Common myeloid progenitor, CD34-positive (primary cell): ENCODE measurements at regions not wholly inside any gene's neighbourhood (a gene's known extent, or its start where the extent isn't known, plus 50 kb on each side); places are given as distances from the start of the nearest gene placed in this dataset.

Experiments used
- CTCF ChIA-PET: fragments of 350-600 bp; sonication (Branson Sonifier 250); formaldehyde crosslinking; loops from one replicate; lab custom pipeline; 2021; ENCODE audit warnings: antibody characterized with exemption; lab: Charles Lee
- POLR2A ChIA-PET: fragments of 350-600 bp; sonication (Branson Sonifier 250); formaldehyde crosslinking; loops from one replicate; lab custom pipeline; 2021; ENCODE audit warnings: antibody characterized with exemption; lab: Charles Lee
- DNase-seq, 3 donors: peaks; one replicate each; pipeline versions ENCODE4 v3.0.0 to v3.0.0-alpha.2; 2013
- H3K27ac ChIP-seq, 2 experiments: 1 replicate in 1 of 2; 2 replicates in 1 of 2; pipeline ENCODE4 v1.7.0; 2013; ENCODE audit warnings: inconsistent platforms in 2 of 2, low read length in 2 of 2, mild to moderate bottlenecking in 2 of 2, low read depth in 1 of 2, moderate library complexity in 1 of 2; ENCODE audit not compliant: severe bottlenecking in 2 of 2, insufficient read depth in 1 of 2, poor library complexity in 1 of 2
- H3K27me3 ChIP-seq, 5 experiments: replicated peaks in 2 of 5; 1 replicate in 3 of 5; 2 replicates in 2 of 5; pipeline versions ENCODE4 v1.6.1 to v1.7.0; 2013; ENCODE audit warnings: low read length in 4 of 5, mild to moderate bottlenecking in 2 of 5, moderate library complexity in 2 of 5, inconsistent platforms in 1 of 5; ENCODE audit not compliant: insufficient read depth in 5 of 5, control insufficient read depth in 4 of 5
- H3K36me3 ChIP-seq, 4 experiments: 1 replicate in 2 of 4; 2 replicates in 2 of 4; pipeline versions ENCODE4 v1.6.1 to v1.7.0; 2013; ENCODE audit warnings: low read length in 3 of 4, control low read depth in 1 of 4, mild to moderate bottlenecking in 1 of 4; ENCODE audit not compliant: control insufficient read depth in 4 of 4, insufficient read depth in 4 of 4
- H3K4me1 ChIP-seq, 4 experiments: 1 replicate in 3 of 4; 2 replicates in 1 of 4; pipeline versions ENCODE4 v1.6.1 to v1.7.1; 2013; ENCODE audit warnings: low read length in 3 of 4, mild to moderate bottlenecking in 3 of 4, control low read depth in 1 of 4, inconsistent platforms in 1 of 4, moderate library complexity in 1 of 4; ENCODE audit not compliant: control insufficient read depth in 4 of 4, insufficient read depth in 4 of 4; ENCODE audit errors: control extremely low read depth in 1 of 4
- H3K4me3 ChIP-seq, 7 experiments: 1 replicate in 4 of 7; 2 replicates in 3 of 7; pipeline versions ENCODE4 v1.5.1 to v1.7.0; 2013; ENCODE audit warnings: mild to moderate bottlenecking in 7 of 7, low read length in 6 of 7, moderate library complexity in 6 of 7, inconsistent platforms in 2 of 7, low read depth in 2 of 7, control low read depth in 1 of 7; ENCODE audit not compliant: insufficient read depth in 4 of 7, control insufficient read depth in 1 of 7; ENCODE audit errors: extremely low read depth in 1 of 7
- H3K9me3 ChIP-seq, 5 experiments: 1 replicate in 4 of 5; 2 replicates in 1 of 5; pipeline versions ENCODE4 v1.6.1 to v1.7.1; 2013; ENCODE audit warnings: low read length in 4 of 5, mild to moderate bottlenecking in 2 of 5, inconsistent platforms in 1 of 5, low read depth in 1 of 5, moderate library complexity in 1 of 5; ENCODE audit not compliant: control insufficient read depth in 4 of 5, insufficient read depth in 2 of 5; ENCODE audit errors: control extremely low read depth in 1 of 5
- WGBS: methylation state at CpG from one replicate; pipeline ENCODE4 v1.1.5; 2013; ENCODE audit not compliant: insufficient coverage; 5-methylcytosine and 5-hydroxymethylcytosine counted together

DNA sequence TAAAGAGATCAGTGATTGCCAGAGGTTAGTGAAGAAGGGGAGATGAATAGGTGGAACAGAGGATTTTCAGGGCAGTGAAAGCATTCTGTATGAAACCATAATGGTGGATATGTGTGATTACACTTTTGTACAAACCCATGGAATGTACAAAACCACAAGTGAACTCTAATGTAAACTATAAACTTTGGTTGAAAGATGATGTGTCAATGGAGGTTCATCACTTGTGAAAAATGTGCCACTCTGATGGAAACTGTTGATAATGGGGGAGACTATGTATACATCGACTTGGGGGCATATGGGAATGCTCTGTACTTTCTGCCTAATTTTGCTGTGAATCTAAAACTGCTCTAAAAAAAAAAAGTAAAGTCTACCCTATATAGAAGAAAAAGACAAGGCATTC, 68.7 kb upstream of the ARHGEF3 start:
- ChIA-PET CTCF (interaction anchor here (0.6 to 2.1 kb wide), 4 partner anchors 12 to 119 kb away, joined by 3 to 6 read pairs (median 4); no protein-coding TSS in a partner anchor), POLR2A (interaction anchor here (0.6 kb wide), 1 partner anchor 11 kb away, joined by 4 read pairs; no protein-coding TSS in a partner anchor)
- H3K9me3 ChIP-seq, result no peaks in the 10 kb centered on the region
- no peak overlapping the region for H3K4me3 ChIP-seq
- 100% methylated on average over 1 of the region's 1 CpG for WGBS
- no peaks in the 10 kb centered on the region for H3K36me3 ChIP-seq
- H3K4me1 ChIP-seq, result peaks cover 2 to 35% (median 18%) of the 10 kb centered on the region in 4 experiments
- H3K27ac ChIP-seq, result no peak overlapping the region
- no peaks in the 10 kb centered on the region for H3K27me3 ChIP-seq
- DNase-seq, result no peak

- CTCF ChIA-PET, result interaction anchor here (1.0 to 2.1 kb wide), 4 partner anchors 14 to 118 kb away, joined by 3 to 6 read pairs (median 4); no protein-coding TSS in a partner anchor
- POLR2A ChIA-PET, result interaction anchor here (0.6 kb wide), 1 partner anchor 11 kb away, joined by 3 read pairs; no protein-coding TSS in a partner anchor
- WGBS, result 53% methylated on average over 4 of the region's 6 CpGs
These were observed 67.6 kb upstream of the ARHGEF3 start for GRCh38 chr3:56869157-56869889.

DNA sequence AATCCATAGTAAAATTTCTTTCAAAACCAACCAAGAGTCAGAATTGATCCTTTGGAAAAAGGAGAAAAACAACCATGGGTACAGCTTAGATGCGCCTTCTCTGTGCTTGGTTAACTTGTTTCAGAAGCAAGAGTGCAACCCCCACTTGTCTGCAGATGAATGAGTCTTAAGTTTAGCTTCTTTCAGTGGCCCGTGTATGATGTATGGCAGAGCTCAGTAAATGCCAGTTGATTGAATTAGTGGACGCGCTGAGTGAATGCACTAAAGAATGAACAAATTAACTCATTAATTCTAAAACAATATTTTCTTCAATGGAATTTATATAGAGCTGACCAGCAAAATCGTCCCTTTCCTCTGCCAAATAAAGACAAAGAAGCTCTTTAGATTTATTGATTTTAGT, 67.0 kb upstream of the ARHGEF3 start:
- DNase-seq, result no peak
- POLR2A ChIA-PET, result no interaction called here
- Histone ChIP-seq H3K4me3 (no peak overlapping the region), H3K36me3 (no peaks in the 10 kb centered on the region), H3K27me3 (no peaks in the 10 kb centered on the region), H3K4me1 (peaks cover 0 to 31% (median 10%) of the 10 kb centered on the region in 4 experiments), H3K9me3 (no peaks in the 10 kb centered on the region), H3K27ac (no peak overlapping the region)
- WGBS, result 100% methylated on average over 1 of the region's 5 CpGs
- CTCF ChIA-PET, result interaction anchor here (0.7 to 2.1 kb wide), 6 partner anchors 9 to 167 kb away, joined by 3 to 6 read pairs (median 4); no protein-coding TSS in a partner anchor

More at GRCh38 chr3:56869157-56869889, 67.6 kb upstream of the ARHGEF3 start:
- peak in 2 of 3 donors; percentile 36 to 51 for DNase-seq
- no peak overlapping the region for H3K4me3 ChIP-seq
- no peaks in the 10 kb centered on the region for H3K9me3 ChIP-seq
- H3K27ac ChIP-seq, result no peak overlapping the region
- H3K36me3 ChIP-seq, result no peaks in the 10 kb centered on the region
- H3K27me3 ChIP-seq, result no peaks in the 10 kb centered on the region
- H3K4me1 ChIP-seq, result peaks cover 2 to 36% (median 14%) of the 10 kb centered on the region in 4 experiments

GRCh38 chr3:56867671-56868070, 65.9 kb upstream of the ARHGEF3 start:
- ChIA-PET CTCF (interaction anchor here (0.8 to 1.8 kb wide), 4 partner anchors 10 to 120 kb away, joined by 3 to 4 read pairs (median 4); no protein-coding TSS in a partner anchor), POLR2A (no interaction called here)
- DNase-seq, result peak; percentile 51 to 79 (median 65)
- Histone ChIP-seq H3K27me3 (no peaks in the 10 kb centered on the region), H3K4me3 (no peak overlapping the region), H3K4me1 (peaks cover 0 to 31% (median 10%) of the 10 kb centered on the region in 4 experiments), H3K27ac (no peak overlapping the region), H3K9me3 (no peaks in the 10 kb centered on the region), H3K36me3 (no peaks in the 10 kb centered on the region)
- 66% methylated on average over 4 of the region's 4 CpGs for WGBS

GRCh38 chr3:56864918-56865524, 63.3 kb upstream of the ARHGEF3 start:
- POLR2A ChIA-PET, result no interaction called here
- H3K4me1 ChIP-seq, result peaks cover 5 to 37% (median 11%) of the 10 kb centered on the region in 4 experiments
- H3K27ac ChIP-seq, result no peak overlapping the region
- no peak overlapping the region for H3K4me3 ChIP-seq
- WGBS, result 87% methylated on average over 4 of the region's 6 CpGs
- H3K9me3 ChIP-seq, result no peaks in the 10 kb centered on the region
- DNase-seq, result no peak
- H3K36me3 ChIP-seq, result no peaks in the 10 kb centered on the region
- CTCF ChIA-PET, result interaction anchor here (0.7 to 1.0 kb wide), 2 partner anchors 8 to 12 kb away, joined by 3 read pairs; no protein-coding TSS in a partner anchor
- H3K27me3 ChIP-seq, result no peaks in the 10 kb centered on the region

GRCh38 chr3:56864090-56864489, 62.3 kb upstream of the ARHGEF3 start:
- DNase-seq, result no peak
- H3K9me3 ChIP-seq, result no peaks in the 10 kb centered on the region
- POLR2A ChIA-PET, result no interaction called here

More at GRCh38 chr3:56864090-56864489, 62.3 kb upstream of the ARHGEF3 start:
- H3K27me3 ChIP-seq, result no peaks in the 10 kb centered on the region
- no peaks in the 10 kb centered on the region for H3K36me3 ChIP-seq
- no peak overlapping the region for H3K27ac ChIP-seq
- peaks cover 5 to 30% (median 9%) of the 10 kb centered on the region in 4 experiments for H3K4me1 ChIP-seq
- H3K4me3 ChIP-seq, result no peak overlapping the region
- CTCF ChIA-PET, result interaction anchor here (0.5 to 1.4 kb wide), 9 partner anchors 8 to 316 kb away, joined by 3 to 5 read pairs (median 3); no protein-coding TSS in a partner anchor
